Gastroesophageal sphincter (tissue), 3 donors: ENCODE measurements at regions not wholly inside any gene's neighbourhood (a gene's known extent, or its start where the extent isn't known, plus 50 kb on each side); places are given as distances from the start of the nearest gene placed in this dataset.

Experiments
- CTCF ChIP-seq, 4 experiments: fragments of 200-600 bp in 2 of 4; fragments of 450-650 bp in 2 of 4; sonication (generic) in 1 of 4; IDR thresholded peaks; one replicate each; pipeline ENCODE4 v1.5.1; 2017 to 2019; ENCODE audit warnings: antibody characterized with exemption in 4 of 4, mild to moderate bottlenecking in 2 of 4, moderate library complexity in 2 of 4
- EP300 ChIP-seq: sonication (generic); formaldehyde crosslinking; IDR thresholded peaks from one replicate; pipeline ENCODE4 v1.6.1; 2017; ENCODE audit warnings: antibody characterized with exemption, mild to moderate bottlenecking
- POLR2A ChIP-seq, 2 donors: fragments of 450-650 bp; IDR thresholded peaks; one replicate each; pipeline ENCODE4 v1.6.1; 2017; ENCODE audit warnings: antibody characterized with exemption in 2 of 2, mild to moderate bottlenecking in 2 of 2, moderate library complexity in 1 of 2

- no peak for TF ChIP-seq EP300
- no peak for TF ChIP-seq CTCF (IDR thresholded peaks at IDR 0.05)
- no peak for TF ChIP-seq POLR2A (IDR thresholded peaks at IDR 0.05)
Measured at GRCh38 chr2:21627938-21628337, 504.2 kb downstream of the TDRD15 start.
